ENCODE measurements at regions not wholly inside any gene's neighbourhood (a gene's known extent, or its start where the extent isn't known, plus 50 kb on each side); places are given as distances from the start of the nearest gene placed in this dataset.

- TF ChIP-seq CTCF (IDR thresholded peaks at IDR 0.05; ENCODE audit: insufficient read depth, low read length): no peak
- TF ChIP-seq REST (IDR thresholded peaks at IDR 0.05; ENCODE audit: insufficient replicate concordance, low read depth): no peak
- TF ChIP-seq GABPA (IDR thresholded peaks at IDR 0.05; ENCODE audit: low read depth): no peak
Measured at GRCh38 chr18:6605115-6605869, 124.2 kb upstream of the ARHGAP28 start.
